Activated CD4-positive, alpha-beta T cell treated with anti-CD3 and anti-CD28 coated beads for 1 hour (primary cell): ENCODE measurements at regions not wholly inside any gene's neighbourhood (a gene's known extent, or its start where the extent isn't known, plus 50 kb on each side); places are given as distances from the start of the nearest gene placed in this dataset.
"Not testable (repeated sequence)": the region's sequence is repeated elsewhere in the genome, so short reads cannot be mapped to it uniquely, and the experiment has no call there.

ENCODE experiments used
- DNase-seq: peaks from one replicate; pipeline ENCODE4 v3.0.0-alpha.2; 2020

DNA sequence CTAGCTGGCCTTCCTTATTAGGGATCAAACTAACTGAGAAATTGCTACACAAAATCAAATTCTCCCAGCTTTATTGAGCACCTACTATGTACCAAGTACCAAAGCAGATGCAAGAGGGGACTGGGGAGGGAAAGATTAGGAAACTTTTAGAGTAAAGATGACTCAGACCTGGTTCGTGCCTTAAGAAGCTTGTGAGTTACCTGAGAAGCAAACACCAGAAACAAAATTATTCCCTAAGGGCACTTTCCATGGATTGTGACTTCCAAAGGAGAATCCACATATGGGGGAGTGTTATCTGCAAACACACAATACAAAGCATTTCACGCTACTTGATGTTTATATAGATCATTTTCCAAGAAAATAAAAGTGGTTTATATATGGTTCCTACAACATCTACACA is 326.9 kb upstream of the HNRNPA3 start:
- DNase-seq: no peak

DNA sequence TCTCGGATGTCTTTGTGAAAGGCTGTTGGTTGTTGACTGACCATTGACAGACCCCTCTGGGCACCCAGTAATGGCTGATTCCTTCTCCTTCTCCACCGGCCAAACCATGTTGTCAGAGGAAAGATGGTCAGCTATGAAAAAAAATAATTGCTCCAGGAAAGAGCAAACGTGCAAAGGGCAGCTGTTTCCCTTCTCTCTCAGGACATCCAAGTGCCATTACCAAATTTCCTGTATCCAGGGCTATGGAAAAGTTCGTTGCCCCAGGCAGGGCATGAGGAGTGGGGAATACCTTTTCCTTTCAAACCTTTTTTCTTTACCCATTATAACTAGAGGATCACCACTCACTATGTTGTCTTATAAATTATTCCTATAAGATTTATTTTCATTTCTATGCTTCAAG is 321.5 kb upstream of the HNRNPA3 start:
- DNase-seq: no peak

DNA sequence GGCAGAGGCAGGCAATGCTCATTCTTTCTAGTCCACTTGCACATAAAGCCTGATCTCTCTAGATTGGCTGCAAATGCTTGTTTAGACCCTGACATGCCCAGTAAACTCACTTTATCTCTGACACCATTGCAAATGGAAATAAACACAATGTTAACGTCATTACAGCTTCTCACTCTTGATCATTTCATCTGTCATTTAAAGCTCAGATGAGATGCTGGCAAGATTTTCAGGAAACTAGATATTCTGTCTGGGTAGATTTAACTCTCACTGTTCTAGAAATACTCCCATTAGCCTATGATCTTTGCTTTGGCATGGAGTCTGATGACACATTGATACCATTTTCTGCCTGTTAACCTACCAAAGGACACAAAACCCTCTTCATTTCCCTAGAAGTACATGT is 320.7 kb upstream of the HNRNPA3 start:
- DNase-seq: no peak

DNA sequence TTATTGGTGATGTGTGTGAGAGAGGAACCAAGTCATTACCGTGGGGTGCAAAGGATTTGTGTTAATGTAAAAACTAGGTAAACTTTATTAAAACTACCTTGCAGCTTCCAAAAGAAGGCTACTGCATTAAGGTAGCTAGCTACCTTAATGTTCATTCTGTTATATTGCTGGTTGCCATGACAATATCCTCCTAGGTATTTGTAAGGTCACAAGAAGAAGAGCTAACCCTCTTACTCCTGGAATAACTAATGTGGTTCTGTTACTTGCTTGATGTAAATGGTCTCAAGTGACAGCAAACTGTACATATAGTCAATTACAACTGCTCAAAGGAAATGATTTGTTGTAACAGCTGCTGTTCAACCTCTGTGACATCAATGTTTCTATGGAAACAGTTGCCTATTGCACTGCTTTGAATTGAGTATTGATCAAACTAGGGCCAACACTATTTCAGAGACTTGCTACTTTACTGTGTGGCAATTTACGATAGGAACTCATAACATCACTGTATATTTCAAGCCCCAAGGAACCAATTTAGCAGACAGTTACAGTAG is 319.8 kb upstream of the HNRNPA3 start:
- DNase-seq: no peak

DNA sequence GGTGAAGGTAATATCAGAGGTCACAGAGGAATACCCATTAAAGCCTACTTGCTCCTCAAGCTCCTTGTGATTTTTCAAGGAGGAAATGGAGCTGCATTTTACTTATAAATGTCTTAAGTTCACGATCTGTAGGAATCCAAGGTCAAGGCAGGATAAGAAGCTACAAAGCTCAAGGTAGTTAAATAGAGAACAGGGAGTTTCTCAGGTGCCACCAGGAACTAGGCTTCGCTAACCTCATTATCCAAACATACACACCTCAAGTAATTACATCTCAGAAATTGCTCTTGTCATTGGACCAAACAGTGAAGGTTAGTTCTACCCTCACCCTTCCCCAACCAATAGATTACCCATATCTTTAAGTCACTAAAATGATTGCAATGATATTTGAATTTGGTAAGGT is 317.4 kb upstream of the HNRNPA3 start:
- DNase-seq: no peak

DNA sequence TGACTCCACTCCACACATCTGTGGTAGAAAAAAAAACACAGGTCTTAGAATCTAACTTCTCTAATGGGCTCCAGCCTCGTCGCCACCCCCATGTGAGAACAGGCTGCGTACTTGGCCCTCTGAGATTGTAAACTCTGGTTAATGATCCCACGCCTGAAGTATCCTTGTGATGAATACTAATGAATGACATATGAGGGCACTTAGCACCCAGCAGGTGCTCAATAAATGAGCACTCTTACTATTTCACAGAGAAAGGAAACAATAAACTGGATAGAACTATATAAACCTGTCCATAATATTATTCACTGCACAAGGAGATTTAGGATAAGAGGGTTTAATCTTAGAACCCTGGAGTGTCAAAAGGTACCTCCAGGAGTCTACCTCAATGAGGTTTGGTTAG is 310.1 kb upstream of the HNRNPA3 start:
- no peak for DNase-seq

DNA sequence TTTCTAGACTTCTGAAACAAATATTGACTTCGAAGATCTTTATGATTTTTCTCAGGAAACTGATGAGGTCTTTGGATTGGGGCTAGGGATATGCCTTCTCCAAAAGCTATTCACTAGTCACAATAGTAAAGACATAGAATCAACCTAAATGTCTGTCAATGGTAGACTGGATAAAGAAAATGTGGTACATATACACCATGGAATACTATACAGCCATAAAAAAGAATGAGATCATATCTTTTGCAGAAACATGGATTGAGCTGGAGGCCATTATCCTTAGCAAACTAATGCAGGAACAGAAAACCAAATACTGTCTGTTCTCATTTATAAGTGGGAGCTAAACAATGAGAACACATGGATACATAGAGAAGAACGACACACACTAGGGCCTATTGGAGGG is 308.5 kb upstream of the HNRNPA3 start:
- DNase-seq: not testable (repeated sequence)

DNA sequence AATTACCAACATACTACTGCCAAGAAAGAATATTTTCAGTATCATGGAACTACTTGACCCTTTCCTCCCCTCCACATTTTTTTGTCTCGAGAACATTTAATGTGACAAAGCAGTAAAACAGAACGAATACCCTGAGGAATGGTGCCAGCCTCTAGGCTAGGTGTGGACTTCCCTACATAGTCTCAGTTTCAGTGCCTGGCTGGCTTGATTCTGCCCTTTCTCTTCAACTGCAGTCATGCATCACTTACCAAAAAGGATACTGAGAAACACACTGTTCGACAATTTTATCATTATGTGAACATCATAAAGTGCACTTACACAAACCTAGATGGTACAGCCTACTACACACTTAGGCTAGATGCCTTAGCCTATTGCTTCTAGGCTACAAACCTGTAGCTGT is 305.3 kb upstream of the HNRNPA3 start:
- no peak for DNase-seq

DNA sequence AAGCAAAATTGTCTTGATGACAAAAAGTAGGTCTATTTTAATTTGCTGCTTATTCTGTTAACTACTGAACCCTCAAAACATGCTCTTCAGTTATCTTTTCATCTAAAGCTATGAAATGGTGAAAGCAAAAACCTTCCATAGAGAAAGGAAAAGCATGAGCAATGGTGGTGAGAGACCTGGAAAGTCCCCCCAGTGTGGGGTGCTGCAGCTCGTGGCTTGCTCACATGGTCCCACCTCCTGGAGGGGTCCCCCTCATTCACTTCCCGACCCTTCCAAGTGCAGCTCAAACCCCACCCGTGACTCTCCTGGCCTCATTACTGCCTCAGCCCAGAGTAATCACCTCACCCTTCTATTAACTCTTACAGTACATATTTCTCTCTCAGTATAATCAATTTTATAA is 301.8 kb upstream of the HNRNPA3 start:
- DNase-seq: no peak

DNA sequence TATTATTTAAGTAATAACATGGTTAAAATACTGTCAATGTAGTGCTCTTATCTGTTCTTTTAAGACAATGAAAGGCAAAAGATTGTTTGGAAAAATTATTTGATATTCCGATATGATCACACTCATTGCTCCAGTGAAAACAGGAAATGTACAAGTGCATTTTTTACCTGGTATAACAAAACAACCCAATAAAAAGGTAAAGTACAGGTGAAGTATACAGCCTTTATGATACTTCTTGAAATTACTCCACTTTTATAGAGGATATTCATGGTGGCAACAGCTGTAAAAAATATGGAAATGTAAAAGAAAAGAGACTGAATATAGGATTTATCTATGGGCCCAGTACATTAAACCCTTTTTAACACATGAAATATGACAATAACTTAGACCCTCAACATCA is 298.6 kb upstream of the HNRNPA3 start:
- no peak for DNase-seq

DNA sequence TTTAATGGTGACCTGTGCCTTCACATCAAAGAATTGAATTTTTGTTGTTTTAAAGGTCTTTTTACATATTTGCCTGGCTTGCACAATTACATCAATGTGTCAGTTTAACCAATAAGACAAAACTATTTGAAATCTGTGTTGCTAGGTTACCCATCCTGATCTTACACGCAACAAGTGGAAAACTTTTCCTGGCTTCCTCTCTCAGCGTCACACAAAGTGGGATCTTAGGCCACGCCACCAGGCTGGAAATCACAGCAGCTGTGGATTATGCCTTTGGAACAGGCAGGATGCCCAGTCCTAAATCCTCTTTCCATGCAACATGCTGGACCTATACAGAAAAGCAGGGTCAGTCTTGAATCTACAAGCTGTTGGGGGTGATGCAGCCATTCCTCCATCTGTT is 298.2 kb upstream of the HNRNPA3 start:
- no peak for DNase-seq

DNA sequence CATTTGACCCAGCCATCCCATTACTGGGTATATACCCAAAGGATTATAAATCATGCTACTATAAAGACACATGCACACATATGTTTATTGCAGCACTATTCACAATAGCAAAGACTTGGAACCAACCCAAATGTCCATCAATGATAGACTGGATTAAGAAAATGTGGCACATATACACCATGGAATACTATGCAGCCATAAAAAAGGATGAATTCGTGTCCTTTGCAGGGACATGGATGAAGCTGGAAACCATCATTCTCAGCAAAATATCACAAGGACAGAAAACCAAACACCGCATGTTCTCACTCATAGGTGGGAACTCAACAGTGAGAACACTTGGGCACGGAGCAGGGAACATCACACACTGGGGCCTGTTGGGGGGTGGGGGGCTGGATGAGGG is 290.0 kb upstream of the HNRNPA3 start:
- not testable (repeated sequence) for DNase-seq

DNA sequence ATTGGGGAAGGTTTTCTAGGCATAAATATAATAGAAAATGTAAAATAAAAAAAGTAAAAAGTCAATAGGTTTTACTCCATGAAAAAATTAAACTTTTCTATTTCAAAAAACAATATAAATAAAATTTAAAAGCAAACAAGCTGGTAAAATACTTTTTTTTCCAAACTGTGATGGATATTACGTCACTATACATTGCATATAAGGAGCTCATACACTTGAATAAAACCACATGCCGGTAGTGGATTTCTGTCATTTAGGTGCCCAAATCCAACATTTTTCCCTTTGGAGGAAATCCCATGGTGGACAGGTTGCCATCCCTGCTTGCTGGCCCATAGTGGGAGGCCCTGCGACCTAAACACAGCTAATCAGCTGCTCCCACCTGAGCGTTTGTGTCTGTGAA is 289.4 kb upstream of the HNRNPA3 start:
- DNase-seq: no peak

DNA sequence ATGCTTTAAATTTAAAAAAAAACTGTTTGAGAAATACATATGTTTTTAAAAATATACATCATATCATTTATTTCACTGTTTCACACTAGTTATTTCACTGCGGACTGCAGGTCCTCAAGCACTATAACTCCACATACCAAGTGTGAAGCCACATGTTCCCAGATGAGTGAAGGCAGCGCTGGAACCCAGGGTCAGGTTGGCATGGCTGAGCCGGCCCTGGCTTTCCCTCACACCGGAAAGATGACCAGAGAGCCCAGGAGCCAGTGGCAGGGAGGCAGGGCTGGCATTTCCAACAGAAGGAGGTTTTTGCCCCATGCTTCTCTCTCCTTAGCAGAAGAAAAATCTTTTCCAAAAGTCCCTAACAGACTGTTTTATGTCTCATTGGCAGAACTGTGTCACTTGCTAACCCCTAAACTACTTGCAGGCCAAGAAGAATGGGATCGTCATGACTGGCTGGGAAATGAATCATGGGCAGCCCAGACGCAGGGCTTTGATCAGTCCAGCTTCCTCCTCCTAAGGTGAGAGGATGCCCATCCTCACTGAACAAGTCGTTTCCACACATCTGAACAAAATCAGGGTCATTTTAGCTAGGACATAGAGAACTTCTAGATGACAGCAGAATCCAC is 287.6 kb upstream of the HNRNPA3 start:
- DNase-seq: no peak

DNA sequence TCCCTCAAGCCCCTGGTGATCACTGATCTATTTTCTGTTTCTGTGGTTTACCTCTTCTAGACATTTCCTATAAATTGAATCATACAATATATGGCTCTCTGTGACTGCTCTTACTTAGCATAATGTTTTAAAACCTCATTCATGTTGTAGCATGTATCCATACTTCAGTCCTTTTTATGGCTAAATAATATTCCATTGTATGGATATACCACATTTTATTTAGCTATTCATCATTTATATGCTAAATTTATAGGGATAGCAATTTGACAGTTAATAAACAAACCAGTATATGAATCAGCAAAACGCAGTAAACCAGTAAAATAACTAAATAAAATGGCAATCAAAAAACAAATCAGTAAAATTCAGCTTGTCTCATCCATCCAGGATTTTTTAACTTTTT is 286.1 kb upstream of the HNRNPA3 start:
- DNase-seq: no peak

DNA sequence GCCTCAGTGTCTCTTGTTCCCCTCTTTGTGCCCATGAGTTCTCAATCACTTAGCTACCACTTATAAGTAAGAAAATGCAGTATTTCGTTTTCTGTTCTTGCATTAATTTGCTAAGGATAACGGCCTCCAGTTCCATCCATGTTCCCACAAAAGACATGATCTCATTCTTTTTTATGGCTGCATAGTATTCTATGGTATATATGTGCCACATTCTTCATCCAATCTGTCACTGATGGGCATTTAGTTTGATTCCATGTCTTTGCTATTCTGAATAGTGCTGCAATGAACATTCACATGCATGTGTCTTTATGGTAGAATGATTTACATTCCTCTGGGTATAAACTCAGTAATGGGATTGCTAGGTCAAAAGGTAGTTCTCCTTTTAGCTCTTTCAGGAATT is 283.2 kb upstream of the HNRNPA3 start:
- DNase-seq: not testable (repeated sequence)

DNA sequence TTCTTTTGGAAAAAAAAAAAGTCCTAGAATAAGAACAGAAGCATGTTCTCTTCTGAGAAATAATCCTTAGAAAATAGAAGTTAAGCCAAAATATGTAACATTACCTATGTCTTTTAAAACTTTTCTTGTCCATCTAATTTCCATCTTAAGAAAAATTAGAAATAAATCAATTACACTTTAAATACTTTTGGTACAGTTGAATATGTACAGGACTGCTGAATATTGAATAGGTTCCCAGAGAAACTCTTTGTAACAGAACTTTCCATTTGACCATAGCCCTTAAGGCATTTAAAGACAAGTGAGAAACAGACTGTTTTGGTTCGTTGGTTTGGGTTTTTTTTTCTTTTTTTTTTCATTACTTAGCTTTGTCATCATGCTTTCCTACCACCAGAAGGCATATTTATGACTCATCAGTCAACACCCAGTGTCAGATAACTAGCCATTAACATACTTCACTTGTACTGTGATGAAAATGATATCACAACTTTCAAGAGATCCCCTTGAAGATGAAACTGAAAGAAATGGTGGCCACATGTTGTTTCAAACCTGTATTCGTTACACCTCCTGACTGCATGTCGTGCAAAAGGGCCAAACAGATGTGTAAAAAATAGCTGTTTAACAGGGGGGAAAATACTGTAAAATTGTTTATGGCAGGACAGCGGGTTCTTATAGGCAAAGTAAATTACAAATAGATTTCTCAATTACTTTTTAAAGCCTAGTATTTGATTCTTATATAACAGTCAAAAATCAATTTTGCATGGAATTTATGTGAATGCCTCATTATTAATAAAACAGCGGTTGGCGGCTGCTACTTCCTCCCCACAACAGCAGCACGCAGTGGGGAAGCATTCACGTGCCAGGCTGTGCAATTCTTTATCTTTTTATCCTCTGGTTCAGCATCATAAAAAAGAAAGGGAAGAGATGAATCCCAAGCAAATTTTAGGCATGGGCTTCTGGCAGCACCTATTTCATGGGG is 280.7 kb upstream of the HNRNPA3 start:
- no peak for DNase-seq

DNA sequence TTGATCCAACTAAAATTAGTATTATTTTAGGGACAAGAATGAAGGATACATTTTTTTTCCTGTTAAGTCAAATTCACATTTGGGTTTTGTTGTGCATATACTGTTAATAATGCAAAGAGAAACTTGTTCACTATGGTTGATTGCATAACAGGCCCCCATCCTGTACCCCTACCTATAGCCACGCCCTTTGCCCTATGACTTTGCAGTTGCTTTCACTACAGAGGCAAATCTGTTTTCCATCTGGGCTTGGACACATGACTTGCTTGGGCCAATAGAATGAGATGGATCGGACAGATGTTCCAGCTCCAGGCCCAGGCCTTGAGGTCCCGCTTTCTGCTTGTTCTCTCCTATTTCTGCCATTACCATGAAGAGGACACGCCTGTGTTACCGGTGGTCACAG is 278.5 kb upstream of the HNRNPA3 start:
- DNase-seq: no peak

DNA sequence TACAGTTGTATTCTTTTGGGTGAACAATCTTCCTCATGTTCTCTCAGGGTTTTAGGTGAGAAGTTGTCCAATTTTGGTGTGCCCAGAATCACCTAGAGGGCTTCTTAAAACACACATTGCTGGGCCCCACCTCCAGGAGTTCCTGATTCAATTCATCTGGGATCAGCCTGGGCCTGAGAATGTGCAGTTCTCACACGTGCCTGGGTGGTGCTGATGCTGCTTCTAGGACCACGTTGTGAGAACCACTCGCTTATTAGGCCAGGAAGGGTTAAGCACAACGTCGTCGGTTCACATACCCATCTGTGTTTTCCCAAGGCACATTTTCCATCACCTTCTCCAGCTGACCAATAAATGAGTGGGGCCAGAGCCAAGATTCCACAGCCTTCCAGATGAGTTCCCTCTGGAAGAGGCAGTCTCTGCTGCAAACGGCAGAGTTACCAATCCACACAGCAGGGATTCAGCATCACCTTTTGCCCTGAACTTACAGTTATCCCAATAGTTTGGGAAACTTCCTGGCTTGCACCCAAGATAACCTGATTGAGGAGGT is 277.7 kb upstream of the HNRNPA3 start:
- no peak for DNase-seq

DNA sequence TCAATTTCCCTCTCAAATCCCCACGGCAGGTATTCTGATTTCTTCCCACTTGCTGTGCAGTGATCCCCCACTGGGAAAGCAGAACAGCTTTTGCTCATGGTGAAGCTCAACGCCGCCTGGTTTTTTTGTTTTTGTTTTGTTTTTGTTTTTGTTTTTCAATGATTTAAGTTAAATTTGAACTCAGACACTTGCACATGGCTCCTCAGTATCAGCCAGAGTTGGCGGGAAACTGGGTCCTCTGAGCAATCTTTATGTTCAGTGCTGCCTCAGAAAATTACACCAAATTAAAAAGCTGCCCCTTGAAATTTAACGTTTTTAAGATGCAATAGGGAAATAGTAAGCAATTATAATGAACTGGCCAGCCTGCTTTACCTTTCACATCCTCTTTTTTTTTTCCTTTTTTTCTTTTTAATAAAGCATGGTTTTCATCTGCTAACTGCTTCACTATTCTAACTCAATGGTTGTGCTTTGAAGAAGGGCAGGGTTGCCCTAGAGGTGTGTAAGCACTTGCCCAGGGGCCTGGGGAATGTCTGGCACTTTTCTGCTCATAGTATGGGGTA is 277.0 kb upstream of the HNRNPA3 start:
- DNase-seq: no peak

DNA sequence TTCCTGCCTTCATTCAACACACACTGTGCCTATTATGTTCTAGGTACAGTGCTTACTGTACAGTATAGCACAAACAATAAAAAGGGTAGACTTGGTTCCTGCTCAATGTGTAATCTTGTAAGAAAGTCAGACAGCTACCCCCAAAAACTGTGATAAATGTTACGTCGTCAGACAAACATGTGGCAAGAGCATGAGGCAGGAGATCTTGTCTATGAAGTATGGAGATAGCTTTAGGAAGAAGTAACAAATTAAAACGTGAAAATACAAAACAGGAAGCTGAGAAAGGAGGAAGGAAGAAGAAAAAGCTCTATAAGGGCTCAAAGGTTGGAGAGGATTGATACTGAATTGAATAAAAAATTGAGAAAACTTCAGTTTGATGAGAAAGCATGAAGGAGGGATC is 276.2 kb upstream of the HNRNPA3 start:
- DNase-seq: no peak

DNA sequence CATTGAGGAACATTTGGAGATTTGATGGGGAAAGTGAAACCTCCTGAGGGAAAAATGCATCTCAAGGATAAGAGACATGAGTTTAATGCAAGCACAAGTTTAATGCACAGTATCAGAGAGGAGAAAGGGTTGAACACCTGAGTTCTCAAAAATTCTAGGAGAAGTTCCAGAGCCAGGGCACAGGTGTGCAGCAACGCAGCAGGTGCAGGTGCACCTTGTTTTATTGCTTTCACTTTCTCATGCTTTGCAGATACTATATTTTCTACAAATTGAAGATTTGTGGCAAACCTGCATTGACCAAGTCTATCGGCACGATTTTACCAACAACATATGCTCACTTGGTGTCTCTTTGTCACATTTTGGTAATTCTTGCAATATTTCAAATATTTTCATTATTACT is 267.6 kb upstream of the HNRNPA3 start:
- DNase-seq: no peak

DNA sequence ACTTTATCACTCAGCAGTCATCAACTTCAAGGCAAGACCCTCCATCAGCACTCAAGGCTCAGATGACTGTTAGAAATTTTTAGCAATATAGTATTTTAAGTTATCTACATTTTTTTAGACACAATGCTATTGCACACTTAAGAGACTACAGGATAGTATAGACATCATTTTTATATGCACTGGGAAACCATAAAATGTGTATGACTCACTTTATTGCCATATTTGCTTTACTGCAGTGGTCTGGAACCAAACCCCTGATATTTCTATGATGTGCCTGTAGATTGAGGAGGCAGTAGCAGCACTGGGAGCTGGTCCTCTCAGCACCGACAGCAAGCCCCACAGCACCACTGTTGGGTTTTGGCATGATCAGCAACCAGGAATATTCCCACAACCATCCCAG is 264.8 kb upstream of the HNRNPA3 start:
- no peak for DNase-seq

DNA sequence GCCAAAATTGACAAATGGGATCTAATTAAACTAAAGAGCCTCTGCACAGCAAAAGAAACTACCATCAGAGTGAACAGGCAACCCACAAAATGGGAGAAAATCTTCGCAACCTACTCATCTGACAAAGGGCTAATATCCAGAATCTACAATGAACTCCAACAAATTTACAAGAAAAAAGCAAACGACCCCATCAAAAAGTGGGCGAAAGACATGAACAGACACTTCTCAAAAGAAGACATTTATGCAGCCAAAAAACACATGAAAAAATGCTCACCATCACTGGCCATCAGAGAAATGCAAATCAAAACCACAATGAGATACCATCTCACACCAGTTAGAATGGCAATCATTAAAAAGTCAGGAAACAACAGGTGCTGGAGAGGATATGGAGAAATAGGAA is 261.4 kb upstream of the HNRNPA3 start:
- DNase-seq: not testable (repeated sequence)
